Psoas muscle (tissue), 7 donors: ENCODE measurements at regions not wholly inside any gene's neighbourhood (a gene's known extent, or its start where the extent isn't known, plus 50 kb on each side); places are given as distances from the start of the nearest gene placed in this dataset.

ENCODE experiments used
- ATAC-seq, 4 donors: fragments of 200-7000 bp; cut with Tn5 transposase; one replicate each; pipeline ENCODE4 v1.9.1; 2020; ENCODE audit warnings: moderate library complexity in 3 of 4, mild to moderate bottlenecking in 2 of 4
- DNase-seq, 2 donors: peaks; one replicate each; pipeline ENCODE4 v3.0.0-alpha.2; 2020
- H3K27ac ChIP-seq: fragments of 200-600 bp; one replicate; pipeline ENCODE4 v1.8.0; 2022
- H3K27me3 ChIP-seq, 3 donors: fragments of 200-600 bp in 1 of 3; one replicate each; pipeline versions ENCODE4 v1.6.1 to v1.8.0; 2013 to 2022; ENCODE audit warnings: low read length in 2 of 3, mild to moderate bottlenecking in 2 of 3, moderate library complexity in 1 of 3; ENCODE audit not compliant: insufficient read depth in 3 of 3
- H3K36me3 ChIP-seq, 2 donors: fragments of 200-600 bp in 1 of 2; one replicate each; pipeline versions ENCODE4 v1.6.1 to v1.8.0; 2013 to 2022; ENCODE audit warnings: low read depth in 1 of 2, mild to moderate bottlenecking in 1 of 2, moderate library complexity in 1 of 2; ENCODE audit not compliant: insufficient read depth in 1 of 2
- H3K4me1 ChIP-seq: fragments of 200-600 bp; one replicate; pipeline ENCODE4 v1.8.0; 2022
- H3K4me3 ChIP-seq: fragments of 200-600 bp; one replicate; pipeline ENCODE4 v1.8.0; 2022; ENCODE audit warnings: mild to moderate bottlenecking
- H3K9me3 ChIP-seq: fragments of 200-600 bp; one replicate; pipeline ENCODE4 v1.8.0; 2022
- CTCF ChIP-seq: fragments of 200-600 bp; IDR thresholded peaks from one replicate; pipeline ENCODE4 v1.8.0; 2022; ENCODE audit warnings: antibody characterized with exemption
- WGBS, 3 donors: extraction: QIAGEN DNeasy Blood & Tissue Kit; methylation state at CpG; one replicate each; pipeline versions ENCODE4 v1.1.6 to v1.1.7; 2013; 5-methylcytosine and 5-hydroxymethylcytosine counted together
- intact Hi-C, 2 donors: fragments of 100-400 bp; cut with DNase I; formaldehyde crosslinking; loops; one replicate each; pipeline versions ENCODE4 v1.11.0 to v1.14.2; 2022
- donor health status: healthy with polysubstance abuse.
- donor health status: DM: no; HTN: no; CAD: no; lungs with moderate emphysema.
- donor health status: Bipolar disorder and iron deficiency.
- donor health status: healthy.
- donor health status: DM: yes; HTN: yes; CAD: no.
- donor health status: DM: no; HTN: no; CAD: no.
- donor health status: DM: yes; HTN: yes; CAD: no.

DNA sequence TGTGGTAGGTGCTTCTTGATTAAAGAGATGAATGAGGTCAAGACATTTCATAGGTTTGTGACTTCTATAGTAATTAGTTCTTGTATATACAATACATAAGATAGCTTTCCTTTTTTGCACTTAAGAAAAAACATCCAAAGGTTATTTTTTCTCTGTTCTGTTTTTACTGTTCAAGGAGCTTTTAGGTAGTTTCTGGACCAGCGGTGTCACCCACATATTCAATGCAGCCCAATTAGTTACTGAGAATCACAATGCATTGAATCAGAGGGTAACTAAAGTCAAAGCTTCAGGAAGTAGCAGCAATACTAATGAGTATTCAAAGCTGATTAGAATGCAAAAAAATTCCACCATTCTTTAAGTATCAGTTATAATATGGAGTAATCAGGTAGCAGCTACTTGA is 211.6 kb downstream of the SH2D1A start:
- ATAC-seq: no peak
- no peaks in the 10 kb centered on the region for H3K36me3 ChIP-seq
- H3K4me3 ChIP-seq: no peak overlapping the region
- no peak for TF ChIP-seq CTCF
- 71 to 96% (median 90%) methylated on average over 1 of the region's 1 CpG for WGBS, 3 donors
- no peaks in the 10 kb centered on the region for H3K27me3 ChIP-seq
- no peak for DNase-seq
- H3K27ac ChIP-seq: no peak overlapping the region
- no peaks in the 10 kb centered on the region for H3K9me3 ChIP-seq
- intact Hi-C loops: no loop called here
- no peaks in the 10 kb centered on the region for H3K4me1 ChIP-seq

- no peaks in the 10 kb centered on the region for H3K9me3 ChIP-seq
- WGBS, 3 donors: 59 to 72% (median 68%) methylated on average over 2 of the region's 2 CpGs
- no peak overlapping the region for H3K27ac ChIP-seq
- DNase-seq (no peak), ATAC-seq (no peak)
- H3K36me3 ChIP-seq: no peaks in the 10 kb centered on the region
- no peaks in the 10 kb centered on the region for H3K4me1 ChIP-seq
- H3K27me3 ChIP-seq: no peaks in the 10 kb centered on the region
- TF ChIP-seq CTCF: no peak
- no peak overlapping the region for H3K4me3 ChIP-seq
- intact Hi-C loops: no loop called here
These were observed 227.1 kb downstream of the SH2D1A start for GRCh38 chrX:124573468-124573867.

DNA sequence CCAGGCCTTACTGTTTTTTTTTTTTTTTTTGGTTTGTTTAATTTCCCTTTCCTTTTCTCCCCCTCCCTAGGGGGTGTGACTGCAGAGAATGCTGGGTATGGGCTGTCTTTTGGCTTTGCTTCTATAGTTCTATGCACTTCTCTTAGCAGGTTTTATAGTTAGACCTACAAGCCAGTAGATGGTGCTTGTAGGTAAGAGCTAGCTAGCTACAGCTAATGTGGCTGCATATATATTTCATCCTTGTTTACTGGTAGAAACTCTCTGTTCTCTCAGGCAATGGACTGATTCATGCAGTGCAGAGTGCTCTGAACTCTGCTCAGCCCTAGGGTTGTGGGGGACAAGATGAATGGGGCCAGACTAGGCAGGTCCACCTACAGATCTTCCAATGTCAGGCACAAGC is 246.4 kb downstream of the SH2D1A start:
- intact Hi-C loops: no loop called here

DNA sequence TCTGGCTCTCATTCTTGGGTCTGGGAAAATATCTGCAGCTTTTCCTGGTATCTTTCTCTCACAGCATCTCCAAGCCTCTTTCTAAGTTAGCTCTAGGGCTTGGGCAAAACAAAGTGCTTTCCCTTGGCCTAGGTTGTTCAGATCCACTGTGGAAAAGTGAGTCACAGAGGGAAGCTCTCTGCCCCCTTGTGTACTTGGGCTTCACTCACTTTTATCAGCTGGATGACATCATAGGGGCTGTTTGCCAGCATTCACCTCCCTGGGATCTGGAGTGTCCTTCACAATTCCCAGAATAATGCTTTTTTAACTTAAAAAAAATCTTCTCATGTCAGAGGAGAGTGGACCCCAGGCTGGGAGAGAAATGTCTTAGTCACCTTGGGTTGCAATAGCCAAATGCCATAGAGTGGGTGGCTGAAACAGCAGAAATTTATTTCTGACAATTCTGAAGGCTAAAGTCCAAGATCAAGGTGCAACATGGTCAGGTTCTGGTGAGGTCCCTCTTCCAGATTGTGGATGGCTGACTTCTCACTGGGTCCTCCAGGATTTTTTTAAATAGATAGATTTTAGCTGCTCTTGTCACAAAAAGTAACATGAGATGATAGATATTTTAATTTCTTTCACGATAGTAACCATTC is 247.8 kb downstream of the SH2D1A start:
- Histone ChIP-seq H3K9me3 (no peaks in the 10 kb centered on the region), H3K27ac (no peak overlapping the region), H3K4me3 (no peak overlapping the region), H3K27me3 (no peaks in the 10 kb centered on the region), H3K36me3 (no peaks in the 10 kb centered on the region), H3K4me1 (no peaks in the 10 kb centered on the region)
- ATAC-seq: no peak
- no peak for DNase-seq
- intact Hi-C loops: no loop called here
- 61 to 93% (median 76%) methylated on average over 1 of the region's 1 CpG for WGBS, 3 donors
- no peak for TF ChIP-seq CTCF

More for the DNA sequence above, 246.4 kb downstream of the SH2D1A start:
- ATAC-seq (no peak), DNase-seq (no peak)
- TF ChIP-seq CTCF: no peak
- no peak overlapping the region for H3K27ac ChIP-seq
- H3K4me3 ChIP-seq: no peak overlapping the region
- H3K9me3 ChIP-seq: no peaks in the 10 kb centered on the region
- H3K27me3 ChIP-seq: no peaks in the 10 kb centered on the region
- H3K4me1 ChIP-seq: no peaks in the 10 kb centered on the region
- H3K36me3 ChIP-seq: no peaks in the 10 kb centered on the region

- no peaks in the 10 kb centered on the region for H3K36me3 ChIP-seq
- no peaks in the 10 kb centered on the region for H3K9me3 ChIP-seq
- H3K4me3 ChIP-seq: no peak overlapping the region
- no peak overlapping the region for H3K27ac ChIP-seq
- H3K27me3 ChIP-seq: no peaks in the 10 kb centered on the region
- no peaks in the 10 kb centered on the region for H3K4me1 ChIP-seq
- ATAC-seq (no peak), DNase-seq (no peak)
- intact Hi-C loops: no loop called here
- 91 to 97% (median 91%) methylated on average over 1 of the region's 1 CpG for WGBS, 3 donors
- TF ChIP-seq CTCF: no peak
These were observed 259.1 kb downstream of the SH2D1A start for GRCh38 chrX:124605511-124605910.
